ENCODE measurements at regions not wholly inside any gene's neighbourhood (a gene's known extent, or its start where the extent isn't known, plus 50 kb on each side); places are given as distances from the start of the nearest gene placed in this dataset.

- no peak for TF ChIP-seq MAX (IDR thresholded peaks at IDR 0.05; ENCODE audit: low read depth, low read length)
- no peak for TF ChIP-seq POLR2A (IDR thresholded peaks at IDR 0.05; ENCODE audit: extremely low read depth, insufficient read length)
- no peak for TF ChIP-seq CTCF (IDR thresholded peaks at IDR 0.05; ENCODE audit: low read depth, low read length)
- no peak for TF ChIP-seq MYC (IDR thresholded peaks at IDR 0.05; ENCODE audit: low read depth, low read length)
Observed at GRCh38 chr3:118550556-118550955, 484.1 kb downstream of the IGSF11 start.
